ENCODE measurements at regions not wholly inside any gene's neighbourhood (a gene's known extent, or its start where the extent isn't known, plus 50 kb on each side); places are given as distances from the start of the nearest gene placed in this dataset.

- ATAC-seq (ENCODE audit: low read depth in 2 of 2) (no peak), DNase-seq (no peak)
- Mint-ChIP-seq H3K4me3 (no peak overlapping the region), H3K27ac (no peak overlapping the region), H3K4me1 (no peaks in the 10 kb centered on the region), H3K36me3 (no peaks in the 10 kb centered on the region), H3K27me3 (no peaks in the 10 kb centered on the region), H3K9me3 (peaks cover 0 to 3% (median 0%) of the 10 kb centered on the region in 7 donors)
Measured at GRCh38 chr2:103448495-103448894, 686.7 kb downstream of the TMEM182 start.

DNA sequence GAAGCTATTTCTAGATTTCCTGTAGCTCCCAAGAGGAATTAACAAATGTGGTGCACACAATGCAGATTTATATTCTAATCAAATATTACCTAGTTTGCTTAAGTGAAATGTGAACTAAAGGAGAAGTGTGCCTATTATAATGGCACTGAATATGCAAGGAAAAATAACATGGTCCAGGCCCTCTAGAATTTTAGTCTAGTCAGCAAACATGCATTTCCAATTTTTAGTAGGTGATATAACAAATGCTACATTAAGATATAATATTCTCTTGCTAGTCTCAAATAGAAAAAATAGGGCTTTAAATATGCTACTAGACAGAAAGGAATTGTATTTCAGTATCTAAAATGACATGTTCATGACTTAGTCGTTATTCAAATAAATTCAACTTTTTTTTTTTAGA, 689.5 kb downstream of the TMEM182 start:
- Mint-ChIP-seq H3K27ac (no peak overlapping the region), H3K4me3 (no peak overlapping the region), H3K36me3 (no peaks in the 10 kb centered on the region), H3K27me3 (no peaks in the 10 kb centered on the region), H3K4me1 (no peaks in the 10 kb centered on the region), H3K9me3 (peaks cover 0 to 3% (median 0%) of the 10 kb centered on the region in 7 donors)
- DNase-seq: no peak
- ATAC-seq (ENCODE audit: low read depth in 2 of 2): no peak

DNA sequence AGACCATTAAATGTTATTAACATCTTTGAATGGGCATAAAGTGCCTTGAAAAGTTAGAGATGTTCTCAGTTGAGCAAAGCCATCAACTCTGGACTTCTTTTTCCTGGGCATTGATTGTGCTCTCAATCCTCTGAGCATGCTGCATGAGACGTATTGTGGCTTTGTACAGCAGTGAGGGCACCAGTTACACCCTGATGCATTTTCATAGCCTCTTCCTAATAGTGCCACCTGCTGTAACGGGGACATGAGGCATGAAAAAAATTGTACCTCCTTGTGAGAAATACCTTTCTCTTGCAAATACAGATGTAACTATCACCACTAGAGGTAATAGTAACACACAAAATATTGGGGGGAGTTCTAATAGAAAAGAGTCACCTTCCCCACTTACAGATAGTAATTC, 697.5 kb downstream of the TMEM182 start:
- Mint-ChIP-seq H3K4me3 (no peak overlapping the region), H3K27me3 (no peaks in the 10 kb centered on the region), H3K4me1 (no peaks in the 10 kb centered on the region), H3K36me3 (no peaks in the 10 kb centered on the region), H3K9me3 (peaks cover 0 to 3% (median 0%) of the 10 kb centered on the region in 7 donors), H3K27ac (no peak overlapping the region)
- no peak for DNase-seq
- no peak for ATAC-seq (ENCODE audit: low read depth in 2 of 2)

DNA sequence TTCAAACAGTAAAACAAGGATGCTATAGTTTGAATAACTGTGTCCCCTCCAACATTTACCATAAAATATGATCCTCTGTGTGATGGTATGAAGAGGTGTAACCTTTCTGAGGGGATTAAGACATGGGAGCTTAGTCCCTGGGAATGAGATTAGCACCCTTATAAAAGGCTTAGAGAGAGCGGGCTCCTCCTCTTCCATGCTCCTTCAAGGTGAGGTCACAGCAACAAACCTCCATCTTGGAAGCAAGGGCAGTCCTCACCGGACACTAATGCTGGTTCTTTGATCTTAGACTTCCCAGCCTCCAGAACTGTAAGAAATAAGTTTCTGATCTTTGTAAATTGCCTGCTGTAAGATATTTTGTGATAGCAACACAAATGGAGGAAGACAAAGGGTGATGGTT, 700.3 kb downstream of the TMEM182 start:
- DNase-seq (no peak), ATAC-seq (ENCODE audit: low read depth in 2 of 2) (no peak)
- no peak overlapping the region for H3K27ac Mint-ChIP-seq
- peaks cover 0 to 9% (median 3%) of the 10 kb centered on the region in 7 donors for H3K9me3 Mint-ChIP-seq
- H3K4me3 Mint-ChIP-seq: no peak overlapping the region
- no peaks in the 10 kb centered on the region for H3K4me1 Mint-ChIP-seq
- no peaks in the 10 kb centered on the region for H3K27me3 Mint-ChIP-seq
- H3K36me3 Mint-ChIP-seq: no peaks in the 10 kb centered on the region

GRCh38 chr2:103462712-103463111, 700.9 kb downstream of the TMEM182 start:
- Mint-ChIP-seq H3K27me3 (no peaks in the 10 kb centered on the region), H3K9me3 (peaks cover 0 to 9% (median 3%) of the 10 kb centered on the region in 7 donors), H3K4me1 (no peaks in the 10 kb centered on the region), H3K27ac (no peak overlapping the region), H3K4me3 (no peak overlapping the region), H3K36me3 (no peaks in the 10 kb centered on the region)
- DNase-seq (no peak), ATAC-seq (ENCODE audit: low read depth in 2 of 2) (no peak)

DNA sequence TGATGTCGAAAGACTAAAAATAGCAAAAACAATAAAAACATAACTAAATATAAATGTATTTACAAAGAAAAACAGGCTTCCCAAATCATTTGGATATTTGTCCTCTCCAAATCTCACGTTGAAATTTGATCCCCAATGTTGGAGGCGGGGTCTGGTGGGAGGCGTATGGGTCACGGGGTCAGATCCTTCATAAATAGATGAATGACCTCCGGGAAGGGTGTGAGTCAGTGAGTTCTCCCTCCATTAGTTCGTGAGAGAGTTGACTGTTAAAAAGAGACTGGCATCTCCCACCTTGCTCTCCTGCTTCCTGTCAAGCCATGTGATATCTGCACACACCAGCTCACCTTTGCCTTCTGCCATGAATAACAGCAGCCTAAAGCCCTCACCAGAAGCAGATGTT, 703.0 kb downstream of the TMEM182 start:
- Mint-ChIP-seq H3K27me3 (no peaks in the 10 kb centered on the region), H3K4me3 (no peak overlapping the region), H3K36me3 (no peaks in the 10 kb centered on the region), H3K9me3 (peaks cover 0 to 15% (median 3%) of the 10 kb centered on the region in 7 donors), H3K4me1 (no peaks in the 10 kb centered on the region), H3K27ac (no peak overlapping the region)
- DNase-seq (no peak), ATAC-seq (ENCODE audit: low read depth in 2 of 2) (no peak)

DNA sequence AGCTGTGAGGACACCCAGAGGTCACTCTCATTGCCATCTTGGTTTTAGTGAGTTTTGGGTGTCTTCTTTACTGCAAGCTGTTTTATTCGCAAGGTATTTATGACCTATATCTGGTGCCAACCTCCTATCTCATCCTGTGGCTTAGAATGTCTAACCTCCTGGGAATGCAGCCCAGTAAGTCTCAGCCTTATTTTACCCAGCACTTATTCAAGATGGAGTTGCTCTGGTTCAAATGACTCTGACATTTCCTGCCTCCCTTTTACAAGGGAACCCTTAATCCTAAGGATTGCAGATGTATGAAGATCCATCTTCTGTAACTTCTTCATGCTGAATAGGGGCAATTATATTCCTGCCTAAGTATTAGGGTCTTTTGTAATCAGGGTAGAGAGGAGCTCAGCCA, 708.0 kb downstream of the TMEM182 start:
- peaks cover 1 to 17% (median 8%) of the 10 kb centered on the region in 7 donors for H3K9me3 Mint-ChIP-seq
- H3K4me1 Mint-ChIP-seq: no peaks in the 10 kb centered on the region
- H3K27me3 Mint-ChIP-seq: no peaks in the 10 kb centered on the region
- H3K36me3 Mint-ChIP-seq: no peaks in the 10 kb centered on the region
- no peak overlapping the region for H3K27ac Mint-ChIP-seq
- DNase-seq (no peak), ATAC-seq (ENCODE audit: low read depth in 2 of 2) (no peak)
- no peak overlapping the region for H3K4me3 Mint-ChIP-seq

- no peak overlapping the region for H3K4me3 Mint-ChIP-seq
- no peak for ATAC-seq (ENCODE audit: low read depth in 2 of 2)
- DNase-seq: no peak
- H3K27me3 Mint-ChIP-seq: no peaks in the 10 kb centered on the region
- H3K9me3 Mint-ChIP-seq: peaks cover 0 to 10% (median 0%) of the 10 kb centered on the region in 7 donors
- no peak overlapping the region for H3K27ac Mint-ChIP-seq
- H3K36me3 Mint-ChIP-seq: no peaks in the 10 kb centered on the region
- H3K4me1 Mint-ChIP-seq: no peaks in the 10 kb centered on the region
Measured at GRCh38 chr2:103484906-103485305, 723.1 kb downstream of the TMEM182 start.

DNA sequence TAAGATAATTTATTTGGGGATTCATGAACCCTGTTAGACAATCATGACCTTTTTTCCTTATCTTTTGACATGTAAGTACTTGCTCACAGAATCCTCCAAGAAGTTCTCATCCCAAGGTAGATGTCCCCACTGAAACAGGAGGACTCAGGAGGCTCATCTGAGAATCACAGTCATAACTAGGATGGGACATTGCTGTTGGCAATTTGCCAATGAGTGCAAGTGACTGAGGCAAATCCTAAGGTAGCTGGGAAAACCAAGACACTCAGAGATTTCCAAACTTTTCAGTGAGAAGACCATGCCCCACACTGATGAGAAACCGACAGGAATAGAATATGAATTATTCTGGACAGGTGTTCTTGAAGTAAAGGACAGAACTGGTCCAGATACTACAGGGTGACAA, 735.0 kb downstream of the TMEM182 start:
- DNase-seq (no peak), ATAC-seq (ENCODE audit: low read depth in 2 of 2) (no peak)
- H3K36me3 Mint-ChIP-seq: no peaks in the 10 kb centered on the region
- peaks cover 2 to 11% (median 7%) of the 10 kb centered on the region in 7 donors for H3K9me3 Mint-ChIP-seq
- H3K4me1 Mint-ChIP-seq: no peaks in the 10 kb centered on the region
- no peak overlapping the region for H3K4me3 Mint-ChIP-seq
- H3K27ac Mint-ChIP-seq: no peak overlapping the region
- no peaks in the 10 kb centered on the region for H3K27me3 Mint-ChIP-seq

GRCh38 chr2:103506812-103507211, 745.0 kb downstream of the TMEM182 start:
- no peak overlapping the region for H3K27ac Mint-ChIP-seq
- ATAC-seq (ENCODE audit: low read depth in 2 of 2) (no peak), DNase-seq (no peak)
- no peaks in the 10 kb centered on the region for H3K4me1 Mint-ChIP-seq
- no peaks in the 10 kb centered on the region for H3K27me3 Mint-ChIP-seq
- no peaks in the 10 kb centered on the region for H3K36me3 Mint-ChIP-seq
- H3K4me3 Mint-ChIP-seq: no peak overlapping the region
- H3K9me3 Mint-ChIP-seq: peaks cover 0 to 9% (median 3%) of the 10 kb centered on the region in 7 donors

DNA sequence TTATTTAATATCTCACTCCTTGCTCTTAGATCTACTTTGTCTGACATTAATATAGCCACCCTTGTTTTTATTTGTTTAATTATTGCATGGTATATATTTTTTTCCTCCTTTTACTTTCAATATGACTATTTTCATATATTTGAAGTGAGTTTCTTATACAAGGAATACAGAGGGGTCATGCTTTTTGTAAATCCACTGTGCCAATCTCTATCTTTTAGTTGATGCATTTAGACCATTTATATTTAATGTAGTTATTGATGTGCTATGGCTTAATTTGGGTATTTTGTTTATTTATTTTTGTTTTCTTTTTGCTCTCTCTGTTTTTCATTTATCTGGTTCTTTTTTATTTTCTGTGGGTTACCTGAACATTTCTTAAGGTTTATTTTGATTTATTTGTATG, 750.6 kb downstream of the TMEM182 start:
- ATAC-seq (ENCODE audit: low read depth in 2 of 2) (no peak), DNase-seq (no peak)
- Mint-ChIP-seq H3K9me3 (peaks cover 0 to 9% (median 3%) of the 10 kb centered on the region in 7 donors), H3K4me3 (no peak overlapping the region), H3K27ac (no peak overlapping the region), H3K27me3 (no peaks in the 10 kb centered on the region), H3K4me1 (no peaks in the 10 kb centered on the region), H3K36me3 (no peaks in the 10 kb centered on the region)

DNA sequence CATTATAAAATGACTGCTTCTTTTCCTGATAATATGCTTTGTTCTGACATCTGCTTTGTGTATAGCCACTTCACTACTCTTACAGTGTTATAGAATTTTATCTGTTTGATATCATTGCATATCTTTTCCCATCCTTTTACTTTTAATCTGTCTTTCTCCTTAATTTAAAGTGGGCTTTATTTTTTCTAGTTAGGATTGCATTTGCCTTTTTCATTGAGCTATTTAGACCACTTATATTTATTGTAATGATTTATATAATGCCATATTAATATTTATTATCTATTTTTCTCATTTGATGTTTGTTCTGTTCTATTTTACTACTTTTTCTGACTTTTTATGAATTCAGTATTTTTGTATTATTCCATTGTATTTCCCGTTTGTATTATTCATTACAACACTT, 758.7 kb downstream of the TMEM182 start:
- no peak for DNase-seq
- no peaks in the 10 kb centered on the region for H3K4me1 Mint-ChIP-seq
- no peaks in the 10 kb centered on the region for H3K36me3 Mint-ChIP-seq
- ATAC-seq (ENCODE audit: low read depth in 2 of 2): no peak
- H3K27me3 Mint-ChIP-seq: no peaks in the 10 kb centered on the region
- H3K4me3 Mint-ChIP-seq: no peak overlapping the region
- peaks cover 0 to 6% (median 0%) of the 10 kb centered on the region in 7 donors for H3K9me3 Mint-ChIP-seq
- H3K27ac Mint-ChIP-seq: no peak overlapping the region

DNA sequence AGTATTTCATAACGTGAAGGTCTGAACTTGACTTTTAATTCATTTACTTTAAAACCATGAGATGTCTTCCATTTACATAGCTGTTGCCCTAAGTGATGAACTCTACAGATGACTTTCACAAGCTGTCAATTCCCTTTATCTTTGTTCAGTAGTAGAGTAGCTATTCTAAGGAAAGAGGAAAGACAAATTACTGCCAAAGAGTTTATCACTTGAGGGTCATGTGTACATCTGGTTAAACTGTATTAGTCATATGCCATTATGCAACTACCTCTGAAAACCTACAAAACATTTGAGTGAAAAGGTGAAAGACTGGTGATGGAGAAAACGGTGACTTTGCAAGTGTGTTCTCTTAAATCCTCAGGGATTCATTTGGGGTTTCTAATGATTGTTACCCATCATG, 763.9 kb downstream of the TMEM182 start:
- H3K4me1 Mint-ChIP-seq: no peaks in the 10 kb centered on the region
- H3K9me3 Mint-ChIP-seq: peaks cover 0 to 6% (median 3%) of the 10 kb centered on the region in 7 donors
- H3K4me3 Mint-ChIP-seq: no peak overlapping the region
- no peak for DNase-seq
- no peak overlapping the region for H3K27ac Mint-ChIP-seq
- no peak for ATAC-seq (ENCODE audit: low read depth in 2 of 2)
- H3K36me3 Mint-ChIP-seq: no peaks in the 10 kb centered on the region
- H3K27me3 Mint-ChIP-seq: no peaks in the 10 kb centered on the region

- H3K36me3 Mint-ChIP-seq: no peaks in the 10 kb centered on the region
- no peak overlapping the region for H3K4me3 Mint-ChIP-seq
- peaks cover 0 to 6% (median 3%) of the 10 kb centered on the region in 7 donors for H3K9me3 Mint-ChIP-seq
- no peaks in the 10 kb centered on the region for H3K4me1 Mint-ChIP-seq
- no peak for DNase-seq
- no peak for ATAC-seq (ENCODE audit: low read depth in 2 of 2)
- H3K27ac Mint-ChIP-seq: no peak overlapping the region
- no peaks in the 10 kb centered on the region for H3K27me3 Mint-ChIP-seq
Measured at GRCh38 chr2:103526757-103527156, 764.9 kb downstream of the TMEM182 start.

DNA sequence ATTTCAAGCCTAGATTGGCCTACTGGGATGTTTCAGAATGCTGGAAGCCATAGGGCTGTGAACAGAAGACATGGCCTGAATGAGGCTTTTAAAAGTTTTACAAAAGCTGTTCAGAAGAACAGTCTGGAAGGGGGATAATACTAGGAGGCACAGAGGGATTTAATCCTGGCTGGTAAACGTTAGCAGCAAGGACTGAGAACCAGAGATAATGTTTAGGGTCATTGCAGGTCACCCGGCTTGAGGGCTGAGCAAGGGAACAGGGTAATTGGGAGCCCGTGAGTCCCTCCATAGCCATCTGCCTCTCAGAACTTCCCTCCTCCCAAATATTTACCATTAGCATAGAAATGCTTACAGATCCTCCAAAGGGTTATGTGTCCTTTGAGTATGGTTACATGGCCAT, 765.4 kb downstream of the TMEM182 start:
- Mint-ChIP-seq H3K9me3 (peaks cover 0 to 6% (median 4%) of the 10 kb centered on the region in 7 donors), H3K4me3 (no peak overlapping the region), H3K27me3 (no peaks in the 10 kb centered on the region), H3K4me1 (no peaks in the 10 kb centered on the region), H3K36me3 (no peaks in the 10 kb centered on the region), H3K27ac (no peak overlapping the region)
- no peak for ATAC-seq (ENCODE audit: low read depth in 2 of 2)
- DNase-seq: no peak

Data from naive B cell (primary cell).